Thoracic aorta (tissue), 2 donors: ENCODE measurements at regions not wholly inside any gene's neighbourhood (a gene's known extent, or its start where the extent isn't known, plus 50 kb on each side); places are given as distances from the start of the nearest gene placed in this dataset.

ENCODE experiments used
- ATAC-seq: fragments of 150-250 bp; one replicate; pipeline ENCODE4 v1.8.0; 2017; ENCODE audit warnings: low read depth; ENCODE audit not compliant: insufficient number of reproducible peaks, low FRiP score
- DNase-seq: peaks from one replicate; pipeline ENCODE4 v3.0.0-alpha.2; 2020; ENCODE audit warnings: low spot score
- H3K27ac ChIP-seq, 2 donors: fragments of 200-600 bp; sonication (generic); 1 replicate in 1 of 2; 2 replicates in 1 of 2; pipeline ENCODE4 v1.5.1; 2016; ENCODE audit warnings: mild to moderate bottlenecking in 2 of 2, moderate library complexity in 2 of 2
- H3K27me3 ChIP-seq: fragments of 200-600 bp; sonication (generic); replicated peaks from 2 replicates; pipeline ENCODE4 v1.6.0; 2016; ENCODE audit warnings: mild to moderate bottlenecking; ENCODE audit not compliant: insufficient read depth
- H3K36me3 ChIP-seq: fragments of 200-600 bp; sonication (generic); one replicate; pipeline ENCODE4 v1.5.1; 2016
- H3K4me1 ChIP-seq, 2 donors: fragments of 200-600 bp; sonication (generic); 1 replicate in 1 of 2; 2 replicates in 1 of 2; pipeline versions ENCODE4 v1.5.1 to v1.6.0; 2016; ENCODE audit warnings: low read depth in 2 of 2, mild to moderate bottlenecking in 1 of 2; ENCODE audit not compliant: control insufficient read depth in 1 of 2
- H3K4me3 ChIP-seq: fragments of 200-600 bp; sonication (generic); 2 replicates; pipeline ENCODE4 v1.5.1; 2016; ENCODE audit warnings: mild to moderate bottlenecking
- H3K9me3 ChIP-seq: fragments of 200-600 bp; sonication (generic); 2 replicates; pipeline ENCODE4 v1.5.1; 2016
- TF ChIP-seq, protein P1 (sequence below): fragments of 200-600 bp; sonication (generic); IDR thresholded peaks from one replicate; pipeline ENCODE4 v1.5.1; 2019; ENCODE audit warnings: antibody characterized with exemption

DNA sequence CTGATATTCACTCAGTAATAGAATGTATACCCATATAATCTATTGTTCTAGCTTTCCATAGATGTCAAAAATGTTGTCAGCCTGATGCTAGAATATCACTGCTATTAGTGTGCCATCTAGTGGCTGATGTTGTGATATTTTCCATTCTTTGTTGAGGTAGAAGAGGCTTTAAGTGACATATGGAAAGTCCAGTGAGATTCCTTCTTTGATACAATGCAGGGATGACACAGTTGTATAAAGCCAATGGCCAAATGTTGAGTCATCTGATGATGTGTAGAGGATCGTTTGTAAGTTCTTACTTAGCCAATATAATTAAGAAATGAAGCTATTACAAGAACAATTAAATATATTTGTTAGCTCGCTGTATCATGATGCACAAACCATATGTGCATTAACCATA lies 58.1 kb upstream of the PCED1B start:
- DNase-seq (no peak), ATAC-seq (no peak)
- H3K9me3 ChIP-seq, result no peaks in the 10 kb centered on the region
- TF ChIP-seq, protein P1, sequence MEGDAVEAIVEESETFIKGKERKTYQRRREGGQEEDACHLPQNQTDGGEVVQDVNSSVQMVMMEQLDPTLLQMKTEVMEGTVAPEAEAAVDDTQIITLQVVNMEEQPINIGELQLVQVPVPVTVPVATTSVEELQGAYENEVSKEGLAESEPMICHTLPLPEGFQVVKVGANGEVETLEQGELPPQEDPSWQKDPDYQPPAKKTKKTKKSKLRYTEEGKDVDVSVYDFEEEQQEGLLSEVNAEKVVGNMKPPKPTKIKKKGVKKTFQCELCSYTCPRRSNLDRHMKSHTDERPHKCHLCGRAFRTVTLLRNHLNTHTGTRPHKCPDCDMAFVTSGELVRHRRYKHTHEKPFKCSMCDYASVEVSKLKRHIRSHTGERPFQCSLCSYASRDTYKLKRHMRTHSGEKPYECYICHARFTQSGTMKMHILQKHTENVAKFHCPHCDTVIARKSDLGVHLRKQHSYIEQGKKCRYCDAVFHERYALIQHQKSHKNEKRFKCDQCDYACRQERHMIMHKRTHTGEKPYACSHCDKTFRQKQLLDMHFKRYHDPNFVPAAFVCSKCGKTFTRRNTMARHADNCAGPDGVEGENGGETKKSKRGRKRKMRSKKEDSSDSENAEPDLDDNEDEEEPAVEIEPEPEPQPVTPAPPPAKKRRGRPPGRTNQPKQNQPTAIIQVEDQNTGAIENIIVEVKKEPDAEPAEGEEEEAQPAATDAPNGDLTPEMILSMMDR, result peak; percentile 67
- H3K27ac ChIP-seq, result no peak overlapping the region
- no peaks in the 10 kb centered on the region for H3K27me3 ChIP-seq
- no peak overlapping the region for H3K4me3 ChIP-seq
- H3K36me3 ChIP-seq, result no peaks in the 10 kb centered on the region
- H3K4me1 ChIP-seq, result peaks cover 5 to 6% of the 10 kb centered on the region in 2 donors

DNA sequence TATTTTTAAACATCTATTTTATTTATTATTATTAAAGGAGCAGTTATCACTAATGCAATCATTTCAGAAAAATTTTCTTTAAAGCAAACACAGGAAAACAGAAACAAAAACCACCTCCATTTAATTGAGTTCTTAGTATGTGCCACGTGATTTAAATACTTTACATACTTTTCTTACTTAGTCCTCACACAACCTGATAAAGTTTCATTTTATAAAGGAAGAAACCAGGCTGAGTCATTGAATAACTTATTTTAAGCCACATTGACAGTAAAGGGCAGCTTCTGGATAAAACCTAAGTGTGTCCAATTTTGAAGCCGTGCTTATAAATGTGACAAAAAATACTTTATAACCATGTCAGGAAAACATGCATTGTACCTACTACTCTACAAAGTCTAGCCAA lies 57.1 kb upstream of the PCED1B start:
- H3K27ac ChIP-seq, result no peak overlapping the region
- DNase-seq (no peak), ATAC-seq (no peak)
- no peaks in the 10 kb centered on the region for H3K27me3 ChIP-seq
- H3K4me1 ChIP-seq, result peaks cover 5 to 6% of the 10 kb centered on the region in 2 donors
- no peaks in the 10 kb centered on the region for H3K9me3 ChIP-seq
- H3K4me3 ChIP-seq, result no peak overlapping the region
- TF ChIP-seq, protein P1, result no peak
- H3K36me3 ChIP-seq, result no peaks in the 10 kb centered on the region

GRCh38 chr12:47023311-47023710 lies 56.1 kb upstream of the PCED1B start:
- TF ChIP-seq, protein P1, result no peak
- Histone ChIP-seq H3K27me3 (no peaks in the 10 kb centered on the region), H3K9me3 (no peaks in the 10 kb centered on the region), H3K4me3 (no peak overlapping the region), H3K4me1 (peaks cover 5 to 6% of the 10 kb centered on the region in 2 donors), H3K36me3 (no peaks in the 10 kb centered on the region), H3K27ac (no peak overlapping the region)
- ATAC-seq (no peak), DNase-seq (no peak)

DNA sequence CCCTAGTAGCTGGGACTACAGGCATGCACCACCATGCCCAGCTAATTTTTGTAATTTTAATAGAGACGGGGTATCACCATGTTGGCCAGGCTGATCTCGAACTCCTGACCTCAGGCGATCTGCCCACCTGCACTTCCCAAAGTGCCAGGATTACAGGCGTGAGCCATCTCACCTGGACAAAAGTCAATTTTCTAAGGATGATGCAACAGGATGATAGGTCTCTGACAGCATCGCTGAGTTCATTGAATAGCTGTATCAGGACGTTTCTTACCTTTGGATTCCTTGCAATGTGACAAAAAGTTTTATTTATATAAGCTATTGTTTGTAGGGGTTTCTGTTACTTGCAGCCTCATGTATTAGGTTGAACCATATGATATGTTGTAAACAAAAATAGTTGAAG lies 55.5 kb upstream of the PCED1B start:
- Histone ChIP-seq H3K27ac (no peak overlapping the region), H3K27me3 (no peaks in the 10 kb centered on the region), H3K36me3 (no peaks in the 10 kb centered on the region), H3K4me1 (peaks cover 5 to 6% of the 10 kb centered on the region in 2 donors), H3K4me3 (no peak overlapping the region), H3K9me3 (no peaks in the 10 kb centered on the region)
- ATAC-seq, result no peak
- DNase-seq, result no peak
- TF ChIP-seq, protein P1, result no peak

DNA sequence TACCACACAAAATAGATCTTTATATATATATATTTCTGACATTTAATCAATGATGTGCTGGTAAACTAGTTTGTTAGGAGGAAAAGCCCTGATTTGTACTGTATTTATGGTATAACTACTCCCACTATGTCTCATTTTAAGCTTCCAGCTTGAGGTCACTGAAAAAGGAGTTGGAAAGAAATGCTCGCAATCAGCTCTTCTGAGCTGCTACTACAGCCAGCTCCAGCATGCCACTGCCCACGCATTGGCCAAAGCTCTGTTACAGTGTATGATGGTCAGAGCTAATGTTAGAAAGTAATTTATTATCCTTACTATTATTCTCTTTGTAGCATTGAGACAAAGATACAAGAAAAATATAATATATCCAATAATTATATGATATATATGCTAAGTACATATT lies 55.0 kb upstream of the PCED1B start:
- H3K4me3 ChIP-seq, result no peak overlapping the region
- TF ChIP-seq, protein P1, result no peak
- no peaks in the 10 kb centered on the region for H3K9me3 ChIP-seq
- ATAC-seq (no peak), DNase-seq (no peak)
- peaks cover 5 to 6% of the 10 kb centered on the region in 2 donors for H3K4me1 ChIP-seq
- no peak overlapping the region for H3K27ac ChIP-seq
- H3K27me3 ChIP-seq, result no peaks in the 10 kb centered on the region
- no peaks in the 10 kb centered on the region for H3K36me3 ChIP-seq
